GM12878 (cell line): ENCODE measurements at regions not wholly inside any gene's neighbourhood (a gene's known extent, or its start where the extent isn't known, plus 50 kb on each side); places are given as distances from the start of the nearest gene placed in this dataset.

Experiments used
- ATAC-seq: fragments of 200-7000 bp; cut with Tn5 transposase; 3 replicates; pipeline ENCODE4 v1.9.1; 2020; ENCODE audit warnings: mild to moderate bottlenecking, moderate library complexity
- BruUV-seq: library from RNA; stranded (reverse); fragments of 400-500 nt; replicated peaks from 2 replicates; lab custom pipeline; 2021; lab: Mats Ljungman, UMichigan
- CTCF ChIA-PET: fragments of 300-600 bp; sonication (Branson Sonifier 250); formaldehyde crosslinking; extraction: SDS; loops from one replicate; lab custom pipeline; 2021; ENCODE audit warnings: inconsistent platforms; lab: Yijun Ruan, JAX
- POLR2A ChIA-PET: fragments of 350-600 bp; formaldehyde crosslinking; extraction: SDS; loops from one replicate; lab custom pipeline; 2021; ENCODE audit warnings: inconsistent platforms; lab: Charles Lee
- RAD21 ChIA-PET: fragments of 300-600 bp; sonication (Branson Sonifier 250); formaldehyde crosslinking; loops from one replicate; lab custom pipeline; 2023; ENCODE audit warnings: antibody characterized with exemption; ENCODE audit not compliant: unreplicated experiment; lab: Charles Lee
- SMC1A ChIA-PET: fragments of 300-600 bp; sonication (Branson Sonifier 250); formaldehyde crosslinking; loops from one replicate; lab custom pipeline; 2023; ENCODE audit not compliant: unreplicated experiment, uncharacterized antibody; lab: Charles Lee
- DNase-seq: peaks from one replicate; pipeline ENCODE4 v3.0.0-alpha.2; 2011; ENCODE audit warnings: low read depth, low spot score
- FAIRE-seq: peaks from 3 replicates; lab custom pipeline; 2011; peaks lifted over from hg19 to GRCh38; lab: Jason Lieb, UNC
- H2AFZ ChIP-seq: 2 replicates; pipeline ENCODE4 v1.6.0; 2011; ENCODE audit warnings: low read depth, low read length, control low read depth; ENCODE audit not compliant: control insufficient read depth
- H3K27ac ChIP-seq: 2 replicates; pipeline ENCODE4 v1.5.1; 2011; ENCODE audit warnings: control low read depth; ENCODE audit not compliant: control insufficient read depth, insufficient read depth
- H3K27me3 ChIP-seq, 2 experiments: replicated peaks in 1 of 2; 2 replicates each; pipeline versions ENCODE4 v1.6.0 to v1.6.1; 2011; ENCODE audit warnings: low read length in 1 of 2; ENCODE audit not compliant: control insufficient read depth in 2 of 2, insufficient read depth in 2 of 2
- H3K36me3 ChIP-seq, 2 experiments: 2 replicates each; pipeline ENCODE4 v1.5.1; 2011; ENCODE audit warnings: low read length in 1 of 2; ENCODE audit not compliant: control insufficient read depth in 2 of 2, insufficient read depth in 2 of 2
- H3K4me1 ChIP-seq: 2 replicates; pipeline ENCODE4 v1.6.1; 2011; ENCODE audit warnings: mild to moderate bottlenecking, low read length, moderate library complexity, mixed read lengths; ENCODE audit not compliant: control insufficient read depth, insufficient read depth
- H3K4me2 ChIP-seq: 2 replicates; pipeline ENCODE4 v1.6.0; 2011; ENCODE audit warnings: control low read depth; ENCODE audit not compliant: control insufficient read depth, insufficient read depth
- H3K4me3 ChIP-seq: fragments of 200-600 bp; sonication (generic); 2 replicates; pipeline ENCODE4 v1.5.1; 2016
- H3K79me2 ChIP-seq: 2 replicates; pipeline ENCODE4 v1.6.0; 2011; ENCODE audit warnings: low read length; ENCODE audit not compliant: control insufficient read depth, insufficient read depth
- H3K9ac ChIP-seq: 2 replicates; pipeline ENCODE4 v1.8.0; 2011; ENCODE audit warnings: low read length, control low read depth, mixed read lengths; ENCODE audit not compliant: control insufficient read depth, insufficient read depth
- H3K9me3 ChIP-seq: replicated peaks from 3 replicates; pipeline ENCODE4 v1.5.1; 2011; ENCODE audit warnings: mild to moderate bottlenecking, low read length; ENCODE audit not compliant: control insufficient read depth, insufficient read depth
- H4K20me1 ChIP-seq: 2 replicates; pipeline ENCODE4 v1.6.0; 2011; ENCODE audit not compliant: control insufficient read depth, insufficient read depth
- BCL3 ChIP-seq: IDR thresholded peaks from 2 replicates; pipeline ENCODE4 v1.6.1; 2011; ENCODE audit warnings: borderline replicate concordance, low read depth, mild to moderate bottlenecking, moderate library complexity, low read length; ENCODE audit not compliant: insufficient read depth, poor library complexity, severe bottlenecking
- CBX5 ChIP-seq: sonication (generic); IDR thresholded peaks from 2 replicates; pipeline ENCODE4 v1.6.1; 2016; ENCODE audit warnings: low read depth, moderate library complexity, mild to moderate bottlenecking, inconsistent platforms
- GABPA ChIP-seq: IDR thresholded peaks from 2 replicates; pipeline ENCODE4 v1.6.1; 2014; ENCODE audit warnings: antibody characterized with exemption, low read depth, mild to moderate bottlenecking, inconsistent platforms
- RUNX3 ChIP-seq: IDR thresholded peaks from 2 replicates; pipeline ENCODE4 v1.6.1; 2012; ENCODE audit warnings: low read length, inconsistent platforms
- SP1 ChIP-seq: IDR thresholded peaks from one replicate; pipeline ENCODE4 v1.6.1; 2011; ENCODE audit warnings: low read depth, low read length
- TCF3 ChIP-seq: IDR thresholded peaks from 2 replicates; pipeline ENCODE4 v1.6.1; 2012; ENCODE audit warnings: low read depth, mild to moderate bottlenecking, low read length, borderline replicate concordance; ENCODE audit not compliant: insufficient read depth
- USF1 ChIP-seq: IDR thresholded peaks from 2 replicates; pipeline ENCODE4 v1.6.1; 2011; ENCODE audit warnings: borderline replicate concordance, low read depth, mild to moderate bottlenecking, moderate library complexity, mixed read lengths, low read length; ENCODE audit not compliant: insufficient read depth; ENCODE audit errors: extremely low read length
- ZNF384 ChIP-seq: IDR thresholded peaks from 2 replicates; pipeline ENCODE4 v1.6.1; 2012; ENCODE audit warnings: low read depth, mild to moderate bottlenecking, low read length, improper control_type of control experiment, borderline replicate concordance
- ZNF687 ChIP-seq: fragments of 450-650 bp; IDR thresholded peaks from 2 replicates; pipeline ENCODE4 v1.6.1; 2017; ENCODE audit warnings: mild to moderate bottlenecking, moderate library complexity
- WGBS: methylation state at CpG from one replicate; pipeline ENCODE4 v1.1.6; 2016; ENCODE audit warnings: low lambda C conversion rate; ENCODE audit not compliant: insufficient replicate concordance, insufficient coverage; ENCODE audit errors: missing lambda C conversion rate; 5-methylcytosine and 5-hydroxymethylcytosine counted together
- in situ Hi-C: fragments of 300-500 bp; cut with MboI; formaldehyde crosslinking; loops from 9 replicates; pipeline ENCODE4 v1.14.3; 2018; ENCODE audit warnings: mixed read lengths
- intact Hi-C: fragments of 100-400 bp; cut with micrococcal nuclease; formaldehyde crosslinking; loops from one replicate; pipeline ENCODE4 v1.14.2; 2022; ENCODE audit not compliant: unreplicated experiment

DNA sequence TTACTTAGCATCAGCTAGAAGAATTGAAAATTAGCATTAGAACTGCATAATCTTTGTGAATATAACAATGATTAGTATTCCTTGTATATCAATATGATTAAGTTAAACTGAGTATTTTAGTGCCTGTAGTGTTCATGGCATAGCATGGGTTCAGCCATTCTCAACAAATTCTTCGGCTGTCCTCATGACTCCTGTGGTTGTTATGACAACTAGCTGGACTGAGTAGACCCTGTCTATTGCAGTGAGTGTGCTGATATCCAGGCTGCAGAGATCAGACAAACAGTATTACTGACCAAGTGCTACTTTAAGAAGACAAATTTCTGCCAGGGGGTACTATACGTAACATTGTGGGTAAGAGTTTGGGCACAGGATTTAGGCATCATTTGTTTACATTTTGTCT, 125.9 kb downstream of the NUDT12 start (continued):
- TF ChIP-seq ZNF687 (no peak), USF1 (no peak), GABPA (no peak)

DNA sequence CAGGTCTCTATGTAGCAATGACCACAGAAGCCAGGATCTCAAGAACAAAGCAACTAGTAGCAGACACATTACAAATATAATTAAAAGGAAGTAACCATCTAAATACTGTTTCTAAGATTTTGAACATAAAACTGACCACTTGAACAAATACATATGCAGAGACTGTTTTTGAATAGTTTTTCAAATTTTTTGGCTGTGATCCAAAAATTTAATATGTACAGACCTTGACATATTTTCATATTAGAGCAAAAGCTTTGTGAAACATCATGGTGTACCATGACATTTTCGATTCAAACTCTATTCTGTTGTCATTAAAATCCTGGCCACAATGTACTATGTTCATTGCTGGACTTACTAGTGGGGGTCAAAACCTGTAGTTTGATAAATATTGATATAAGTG, 126.5 kb downstream of the NUDT12 start:
- Histone ChIP-seq H3K4me3 (no peak overlapping the region), H3K36me3 (no peaks in the 10 kb centered on the region), H3K27ac (no peak overlapping the region), H3K9ac (no peak overlapping the region), H3K9me3 (peaks cover 2% of the 10 kb centered on the region; the same call in 1 of the 3 replicates), H4K20me1 (no peaks in the 10 kb centered on the region), H3K4me2 (no peak overlapping the region), H2AFZ (no peak overlapping the region), H3K79me2 (no peaks in the 10 kb centered on the region), H3K4me1 (no peaks in the 10 kb centered on the region)
- in situ Hi-C loops: no loop called here
- FAIRE-seq: no peak
- ChIA-PET CTCF (no interaction called here), POLR2A (no interaction called here), RAD21 (no interaction called here)
- WGBS: 0% methylated on average over 1 of the region's 1 CpG
- no TSS peak for BruUV-seq
- no peak for ATAC-seq
- DNase-seq: no peak
- TF ChIP-seq CBX5 (no peak), SP1 (no peak), ZNF384 (no peak), RUNX3 (no peak), ZNF687 (no peak), TCF3 (no peak), BCL3 (no peak)
- TF ChIP-seq, all 136 proteins: peak for 0
- H3K27me3 ChIP-seq: no peaks in the 10 kb centered on the region
- SMC1A ChIA-PET: no interaction called here
- intact Hi-C loops: no loop called here
